Heart left ventricle (tissue), 13 donors: ENCODE measurements at regions not wholly inside any gene's neighbourhood (a gene's known extent, or its start where the extent isn't known, plus 50 kb on each side); places are given as distances from the start of the nearest gene placed in this dataset.

Source experiments
- CTCF ChIP-seq, 12 donors: fragments of 200-600 bp; sonication (generic) in 4 of 12; IDR thresholded peaks; one replicate each; pipeline versions ENCODE4 v1.5.0 to v1.8.0; 2018 to 2022; ENCODE audit warnings: antibody characterized with exemption in 12 of 12, mild to moderate bottlenecking in 5 of 12
- POLR2A ChIP-seq, 2 donors: fragments of 450-650 bp; IDR thresholded peaks; one replicate each; pipeline ENCODE4 v1.6.1; 2017; ENCODE audit warnings: antibody characterized with exemption in 2 of 2, mild to moderate bottlenecking in 2 of 2, moderate library complexity in 2 of 2
- donor health status: ischemic (EF 13 %, LVEDD 7.1; RV severe dilation, severe dysfunction).
- donor health status: DM: no; HTN: yes; CAD: no.
- donor health status: DM: no; HTN: no; CAD: no.
- donor health status: ischemic (EF 25% LVEDD 6.9; RV normal size, moderate dysfunction).
- donor health status: ischemic (EF 25% LVEDD 5.7; RV mildly dilated, moderate dysfunction).
- donor health status: ischemic (EF 35%, LVEDD 5.7; RV mildly dilated, moderate dysfunction).
- donor health status: nonischemic (EF 11% LVEDD 7.7; RV severe dilation, severe dysfunction).
- donor health status: DM: yes; HTN: yes; CAD: no.
- donor health status: PGD.
- donor health status: ischemic (EF 29% LVEDD 5.4; RV normal size, mild dysfunction).
- donor health status: nonischemic (EF 23%, LVEDD 6.1; RV moderate dilation, normal function).

GRCh38 chr5:29939988-29940387, 1253.5 kb upstream of the CDH6 start:
- TF ChIP-seq CTCF (IDR thresholded peaks at IDR 0.05) (no peak), POLR2A (IDR thresholded peaks at IDR 0.05) (no peak)
